GM19452 (cell line): ENCODE measurements at regions not wholly inside any gene's neighbourhood (a gene's known extent, or its start where the extent isn't known, plus 50 kb on each side); places are given as distances from the start of the nearest gene placed in this dataset.
"Not testable (repeated sequence)": the region's sequence is repeated elsewhere in the genome, so short reads cannot be mapped to it uniquely, and the experiment has no call there.

Experiments
- ATAC-seq: cut with Tn5 transposase; IDR thresholded peaks from one replicate; pipeline ENCODE4 v1.9.1; 2021; ENCODE audit not compliant: unreplicated experiment

- ATAC-seq, result no peak
Measured at GRCh38 chr6:4224067-4224978, 88.9 kb upstream of the ECI2 start.

GRCh38 chr6:4220558-4220957 lies 85.2 kb upstream of the ECI2 start:
- ATAC-seq, result no peak

GRCh38 chr6:4218619-4219317 lies 83.4 kb upstream of the ECI2 start:
- ATAC-seq, result not testable (repeated sequence)

- ATAC-seq, result no peak
Measured at GRCh38 chr6:4212588-4212987, 77.2 kb upstream of the ECI2 start.

- ATAC-seq, result peak; percentile 51
Measured at GRCh38 chr6:4210629-4211419, 75.4 kb upstream of the ECI2 start.

- ATAC-seq, result no peak
Measured at GRCh38 chr6:4209196-4209595, 73.8 kb upstream of the ECI2 start.

- ATAC-seq, result no peak
Measured at GRCh38 chr6:4208158-4208557, 72.8 kb upstream of the ECI2 start.

GRCh38 chr6:4203642-4204417 lies 68.5 kb upstream of the ECI2 start:
- ATAC-seq, result not testable (repeated sequence)

GRCh38 chr6:4192627-4193026 lies 57.3 kb upstream of the ECI2 start:
- no peak for ATAC-seq

GRCh38 chr6:4192173-4192572 lies 56.8 kb upstream of the ECI2 start:
- ATAC-seq, result no peak

- ATAC-seq, result no peak
Measured at GRCh38 chr6:4191271-4191721, 55.9 kb upstream of the ECI2 start.

- ATAC-seq, result no peak
Measured at GRCh38 chr6:4189249-4189648, 53.9 kb upstream of the ECI2 start.

- no peak for ATAC-seq
Measured at GRCh38 chr6:4188801-4189200, 53.4 kb upstream of the ECI2 start.

GRCh38 chr6:4187480-4187879 lies 52.1 kb upstream of the ECI2 start:
- ATAC-seq, result no peak

- ATAC-seq, result no peak
Measured at GRCh38 chr6:4186385-4186784, 51.0 kb upstream of the ECI2 start.

- ATAC-seq, result no peak
Measured at GRCh38 chr6:4185846-4186245, 50.5 kb upstream of the ECI2 start.

- no peak for ATAC-seq
Measured at GRCh38 chr6:4185419-4185818, 50.0 kb upstream of the ECI2 start.
